ENCODE measurements at regions not wholly inside any gene's neighbourhood (a gene's known extent, or its start where the extent isn't known, plus 50 kb on each side); places are given as distances from the start of the nearest gene placed in this dataset.

DNA sequence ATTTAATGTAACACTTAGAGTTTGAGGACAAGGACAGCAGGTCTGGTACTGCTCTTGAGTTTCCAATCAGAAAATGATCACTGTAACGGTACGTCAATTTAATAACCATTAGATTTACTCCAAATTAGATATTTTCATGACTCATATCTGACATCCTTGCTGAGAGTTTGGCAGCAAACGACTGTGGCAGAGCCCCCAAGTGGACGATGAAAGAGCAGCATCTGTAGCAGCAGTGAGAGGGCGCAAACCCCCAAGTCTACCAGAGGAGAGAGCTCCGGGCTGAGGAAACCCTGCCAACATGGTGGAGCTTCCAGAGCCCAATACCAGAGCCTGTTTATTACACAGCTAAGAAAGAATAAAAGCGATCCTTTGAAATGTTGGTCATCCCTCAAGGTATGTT, 73.2 kb upstream of the EPB41L4A start:
- TF ChIP-seq, protein P1, sequence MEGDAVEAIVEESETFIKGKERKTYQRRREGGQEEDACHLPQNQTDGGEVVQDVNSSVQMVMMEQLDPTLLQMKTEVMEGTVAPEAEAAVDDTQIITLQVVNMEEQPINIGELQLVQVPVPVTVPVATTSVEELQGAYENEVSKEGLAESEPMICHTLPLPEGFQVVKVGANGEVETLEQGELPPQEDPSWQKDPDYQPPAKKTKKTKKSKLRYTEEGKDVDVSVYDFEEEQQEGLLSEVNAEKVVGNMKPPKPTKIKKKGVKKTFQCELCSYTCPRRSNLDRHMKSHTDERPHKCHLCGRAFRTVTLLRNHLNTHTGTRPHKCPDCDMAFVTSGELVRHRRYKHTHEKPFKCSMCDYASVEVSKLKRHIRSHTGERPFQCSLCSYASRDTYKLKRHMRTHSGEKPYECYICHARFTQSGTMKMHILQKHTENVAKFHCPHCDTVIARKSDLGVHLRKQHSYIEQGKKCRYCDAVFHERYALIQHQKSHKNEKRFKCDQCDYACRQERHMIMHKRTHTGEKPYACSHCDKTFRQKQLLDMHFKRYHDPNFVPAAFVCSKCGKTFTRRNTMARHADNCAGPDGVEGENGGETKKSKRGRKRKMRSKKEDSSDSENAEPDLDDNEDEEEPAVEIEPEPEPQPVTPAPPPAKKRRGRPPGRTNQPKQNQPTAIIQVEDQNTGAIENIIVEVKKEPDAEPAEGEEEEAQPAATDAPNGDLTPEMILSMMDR (conservative IDR thresholded peaks at IDR 0.05) = peak; percentile 37
- TF ChIP-seq ZFX (IDR thresholded peaks at IDR 0.05) = no peak

All from C4-2B (cell line).